ENCODE measurements at regions not wholly inside any gene's neighbourhood (a gene's known extent, or its start where the extent isn't known, plus 50 kb on each side); places are given as distances from the start of the nearest gene placed in this dataset.

DNA sequence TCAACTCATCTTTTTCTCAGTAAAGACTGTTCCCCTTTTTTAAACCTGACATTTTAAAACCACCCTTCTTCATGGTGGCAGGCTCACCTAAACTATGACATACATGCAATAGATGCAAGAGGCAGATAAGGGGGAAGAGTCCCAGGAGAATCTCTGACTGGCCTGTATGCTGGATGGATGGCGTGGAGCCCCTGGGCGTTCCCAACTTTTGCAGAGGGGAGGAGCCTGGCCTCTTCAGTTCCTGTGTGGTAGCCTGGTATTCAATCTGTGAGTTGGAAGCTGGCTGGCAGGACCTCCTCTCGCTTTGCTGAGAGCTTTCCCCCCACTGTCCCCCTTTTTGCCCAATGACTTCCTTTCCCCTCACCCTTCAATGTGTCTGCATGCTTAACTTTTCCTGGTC is 217.6 kb upstream of the CA10 start:
- H3K27me3 ChIP-seq = no peaks in the 10 kb centered on the region
- no peak overlapping the region for H3K27ac ChIP-seq
- H3K4me3 ChIP-seq = no peak overlapping the region
- in situ Hi-C loops (cut with MboI; ENCODE audit: low sequenced_read_pairs in 4 of 4) = no loop called here
- intact Hi-C loops (cut with DNase I; ENCODE audit: low total_unique reads) = no loop called here
- no peaks in the 10 kb centered on the region for H3K9me3 ChIP-seq
- ATAC-seq (no peak), DNase-seq (no peak)
- H3K4me1 ChIP-seq = no peaks in the 10 kb centered on the region
- no peak for TF ChIP-seq POLR2A (IDR thresholded peaks at IDR 0.05)
- TF ChIP-seq, protein P1, sequence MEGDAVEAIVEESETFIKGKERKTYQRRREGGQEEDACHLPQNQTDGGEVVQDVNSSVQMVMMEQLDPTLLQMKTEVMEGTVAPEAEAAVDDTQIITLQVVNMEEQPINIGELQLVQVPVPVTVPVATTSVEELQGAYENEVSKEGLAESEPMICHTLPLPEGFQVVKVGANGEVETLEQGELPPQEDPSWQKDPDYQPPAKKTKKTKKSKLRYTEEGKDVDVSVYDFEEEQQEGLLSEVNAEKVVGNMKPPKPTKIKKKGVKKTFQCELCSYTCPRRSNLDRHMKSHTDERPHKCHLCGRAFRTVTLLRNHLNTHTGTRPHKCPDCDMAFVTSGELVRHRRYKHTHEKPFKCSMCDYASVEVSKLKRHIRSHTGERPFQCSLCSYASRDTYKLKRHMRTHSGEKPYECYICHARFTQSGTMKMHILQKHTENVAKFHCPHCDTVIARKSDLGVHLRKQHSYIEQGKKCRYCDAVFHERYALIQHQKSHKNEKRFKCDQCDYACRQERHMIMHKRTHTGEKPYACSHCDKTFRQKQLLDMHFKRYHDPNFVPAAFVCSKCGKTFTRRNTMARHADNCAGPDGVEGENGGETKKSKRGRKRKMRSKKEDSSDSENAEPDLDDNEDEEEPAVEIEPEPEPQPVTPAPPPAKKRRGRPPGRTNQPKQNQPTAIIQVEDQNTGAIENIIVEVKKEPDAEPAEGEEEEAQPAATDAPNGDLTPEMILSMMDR (IDR thresholded peaks at IDR 0.05 in 4 of 5, conservative IDR thresholded peaks at IDR 0.05 in 1 of 5) = no peak
- H3K36me3 ChIP-seq = no peaks in the 10 kb centered on the region

DNA sequence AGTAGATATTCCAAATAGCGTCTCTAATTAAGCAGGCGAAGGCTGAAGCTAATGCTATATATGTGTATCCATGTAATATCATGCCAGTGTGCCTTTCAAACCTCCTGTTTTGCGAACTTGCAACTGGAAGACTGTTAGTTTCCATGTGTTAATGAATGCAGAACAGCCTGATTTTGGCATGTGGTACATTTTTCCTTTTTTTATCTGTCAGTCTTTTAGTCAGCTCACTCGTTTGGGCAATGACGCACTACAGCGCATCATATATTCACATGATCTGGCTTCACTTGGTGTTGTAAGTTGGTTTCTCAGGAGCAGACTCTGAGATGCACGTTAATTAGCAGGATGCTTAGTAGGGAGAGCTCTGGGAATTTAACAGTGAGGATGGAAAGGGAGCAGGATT is 210.4 kb upstream of the CA10 start:
- Histone ChIP-seq H3K27ac (no peak overlapping the region), H3K9me3 (no peaks in the 10 kb centered on the region), H3K27me3 (no peaks in the 10 kb centered on the region), H3K4me3 (no peak overlapping the region), H3K36me3 (no peaks in the 10 kb centered on the region), H3K4me1 (no peaks in the 10 kb centered on the region)
- in situ Hi-C loops (cut with MboI; ENCODE audit: low sequenced_read_pairs in 4 of 4) (loop anchor here in 1 of 4 donors (25.0 kb wide), 1 partner anchor 107 kb away; no protein-coding TSS in a partner anchor), intact Hi-C loops (cut with DNase I; ENCODE audit: low total_unique reads) (no loop called here)
- no peak for ATAC-seq
- no peak for DNase-seq
- TF ChIP-seq, protein P1 (IDR thresholded peaks at IDR 0.05 in 4 of 5, conservative IDR thresholded peaks at IDR 0.05 in 1 of 5) = no peak
- no peak for TF ChIP-seq POLR2A (IDR thresholded peaks at IDR 0.05)

DNA sequence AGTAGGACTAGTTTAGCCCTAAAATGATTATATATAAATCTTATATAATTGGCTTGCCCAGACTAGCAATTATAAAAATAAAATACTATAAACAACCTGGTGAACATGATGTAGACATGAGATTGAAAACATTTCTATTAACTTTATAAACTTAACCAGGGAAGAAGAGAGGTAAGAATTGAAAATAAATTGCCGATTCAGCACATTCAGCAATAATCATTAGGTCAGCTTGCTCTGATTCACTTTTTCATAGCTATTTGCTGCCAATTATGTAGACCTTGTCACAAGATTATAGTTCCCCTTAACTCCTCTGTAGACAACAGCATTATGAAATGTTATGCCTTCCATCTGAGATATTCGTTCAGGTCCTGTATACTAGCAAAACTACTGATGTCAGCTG is 199.3 kb upstream of the CA10 start:
- Histone ChIP-seq H3K27me3 (no peaks in the 10 kb centered on the region), H3K9me3 (no peaks in the 10 kb centered on the region), H3K36me3 (no peaks in the 10 kb centered on the region), H3K4me1 (no peaks in the 10 kb centered on the region), H3K4me3 (no peak overlapping the region), H3K27ac (no peak overlapping the region)
- ATAC-seq = no peak
- DNase-seq = no peak
- TF ChIP-seq, protein P1 (IDR thresholded peaks at IDR 0.05 in 4 of 5, conservative IDR thresholded peaks at IDR 0.05 in 1 of 5) = no peak
- no peak for TF ChIP-seq POLR2A (IDR thresholded peaks at IDR 0.05)
- in situ Hi-C loops (cut with MboI; ENCODE audit: low sequenced_read_pairs in 4 of 4) (loop anchor here in 1 of 4 donors (25.0 kb wide), 1 partner anchor 96 kb away; no protein-coding TSS in a partner anchor), intact Hi-C loops (cut with DNase I; ENCODE audit: low total_unique reads) (no loop called here)

DNA sequence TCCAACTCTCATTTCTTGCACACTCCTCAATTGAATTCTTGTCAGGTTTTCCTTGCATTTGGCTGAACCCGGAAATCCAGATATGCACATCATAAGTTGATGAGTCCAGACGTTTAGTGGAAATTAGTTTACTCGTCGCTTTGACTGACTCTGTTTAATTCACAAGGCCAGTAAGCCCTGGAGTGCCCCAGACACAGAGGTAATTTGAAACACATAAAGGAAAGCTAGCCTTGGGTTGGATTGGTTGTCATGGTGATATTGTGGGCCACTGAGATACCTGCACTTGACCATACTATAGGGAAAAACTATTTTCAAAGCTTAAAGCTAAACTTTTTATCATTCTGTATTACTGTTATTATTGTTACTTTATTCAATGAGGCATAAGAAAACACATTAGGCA is 178.3 kb upstream of the CA10 start:
- Histone ChIP-seq H3K27me3 (no peaks in the 10 kb centered on the region), H3K36me3 (no peaks in the 10 kb centered on the region), H3K4me3 (no peak overlapping the region), H3K4me1 (no peaks in the 10 kb centered on the region), H3K27ac (no peak overlapping the region), H3K9me3 (no peaks in the 10 kb centered on the region)
- no peak for TF ChIP-seq POLR2A (IDR thresholded peaks at IDR 0.05)
- TF ChIP-seq, protein P1 (IDR thresholded peaks at IDR 0.05 in 4 of 5, conservative IDR thresholded peaks at IDR 0.05 in 1 of 5) = no peak
- in situ Hi-C loops (cut with MboI; ENCODE audit: low sequenced_read_pairs in 4 of 4) (no loop called here), intact Hi-C loops (cut with DNase I; ENCODE audit: low total_unique reads) (no loop called here)
- ATAC-seq (no peak), DNase-seq (no peak)

DNA sequence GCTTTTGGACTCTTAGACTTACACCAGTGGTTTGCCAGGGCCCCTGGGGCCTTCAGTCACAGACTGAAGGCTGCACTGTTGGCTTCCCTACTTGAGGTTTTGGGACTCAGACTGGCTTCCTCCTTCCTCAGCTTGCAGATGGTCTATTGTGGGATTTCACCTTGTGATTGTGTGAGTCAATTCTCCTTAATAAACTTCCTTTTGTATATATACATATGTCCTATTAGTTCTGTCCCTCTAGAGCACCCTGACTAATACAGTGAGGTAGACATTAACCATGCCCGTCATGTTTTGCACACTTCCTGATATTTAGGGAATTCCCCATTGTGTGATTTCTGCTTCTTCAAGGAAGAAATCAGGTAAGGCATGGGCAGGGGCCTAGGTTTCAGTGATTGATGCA is 147.8 kb upstream of the CA10 start:
- H3K9me3 ChIP-seq = no peaks in the 10 kb centered on the region
- H3K4me1 ChIP-seq = no peaks in the 10 kb centered on the region
- no peak for TF ChIP-seq POLR2A (IDR thresholded peaks at IDR 0.05)
- TF ChIP-seq, protein P1 (IDR thresholded peaks at IDR 0.05 in 4 of 5, conservative IDR thresholded peaks at IDR 0.05 in 1 of 5) = no peak
- DNase-seq (no peak), ATAC-seq (no peak)
- no peak overlapping the region for H3K4me3 ChIP-seq
- in situ Hi-C loops (cut with MboI; ENCODE audit: low sequenced_read_pairs in 4 of 4) = no loop called here
- H3K36me3 ChIP-seq = no peaks in the 10 kb centered on the region
- intact Hi-C loops (cut with DNase I; ENCODE audit: low total_unique reads) = no loop called here
- H3K27me3 ChIP-seq = no peaks in the 10 kb centered on the region
- H3K27ac ChIP-seq = no peak overlapping the region
